T-helper 17 cell (primary cell): ENCODE measurements at regions not wholly inside any gene's neighbourhood (a gene's known extent, or its start where the extent isn't known, plus 50 kb on each side); places are given as distances from the start of the nearest gene placed in this dataset.
"Not testable (repeated sequence)": the region's sequence is repeated elsewhere in the genome, so short reads cannot be mapped to it uniquely, and the experiment has no call there.

Source experiments
- ATAC-seq: fragments of 150-1000 bp; cut with Tn5 transposase; 2 replicates; pipeline ENCODE4 v1.10.0; 2021; ENCODE audit warnings: mild to moderate bottlenecking, moderate library complexity
- DNase-seq, 3 donors: peaks; one replicate each; pipeline versions ENCODE4 v3.0.0 to v3.0.0-alpha.2; 2020 to 2021
- H3K9me3 ChIP-seq: one replicate; pipeline ENCODE4 v1.7.0; 2013; ENCODE audit warnings: low read length, mild to moderate bottlenecking; ENCODE audit not compliant: control insufficient read depth, poor library complexity, severe bottlenecking
- H3K27ac Mint-ChIP-seq: one replicate; pipeline ENCODE4 v1.8.0; 2022; ENCODE audit warnings: mild to moderate bottlenecking, moderate library complexity, mixed read lengths
- H3K27me3 Mint-ChIP-seq: one replicate; pipeline ENCODE4 v1.8.0; 2022; ENCODE audit warnings: mixed read lengths
- H3K36me3 Mint-ChIP-seq: one replicate; pipeline ENCODE4 v1.8.0; 2022; ENCODE audit warnings: low read depth, mixed read lengths
- H3K4me1 Mint-ChIP-seq: one replicate; pipeline ENCODE4 v1.8.0; 2022; ENCODE audit warnings: mild to moderate bottlenecking, mixed read lengths
- H3K4me3 Mint-ChIP-seq: one replicate; pipeline ENCODE4 v1.8.0; 2022; ENCODE audit warnings: mild to moderate bottlenecking, moderate library complexity, mixed read lengths

GRCh38 chr10:36769741-36770140 is 355.7 kb upstream of the ANKRD30A start:
- not testable (repeated sequence) for H3K4me3 Mint-ChIP-seq, ATAC-seq, H3K9me3 ChIP-seq, H3K27ac Mint-ChIP-seq, H3K27me3 Mint-ChIP-seq, DNase-seq, H3K36me3 Mint-ChIP-seq, H3K4me1 Mint-ChIP-seq

DNA sequence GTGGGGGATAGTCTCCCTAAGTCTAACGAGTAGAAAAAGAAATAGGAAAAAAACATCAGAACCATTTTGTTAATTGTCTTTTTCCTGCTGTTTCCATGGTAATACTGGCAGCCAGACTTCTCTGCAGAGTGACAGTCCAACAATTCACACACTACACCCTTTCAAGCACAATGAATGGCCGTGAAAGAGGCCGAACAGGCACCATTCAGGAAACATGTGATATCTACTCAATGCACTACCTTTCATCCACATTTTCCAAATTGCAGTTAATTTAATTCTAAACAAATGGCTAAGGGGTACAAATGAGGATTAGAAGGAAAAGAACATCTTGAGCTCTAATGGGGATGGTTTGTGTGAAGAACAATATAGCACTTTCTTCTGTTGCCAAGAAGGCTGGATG is 358.5 kb upstream of the ANKRD30A start:
- Mint-ChIP-seq H3K4me3 (no peak overlapping the region), H3K27ac (no peak overlapping the region), H3K36me3 (no peaks in the 10 kb centered on the region), H3K4me1 (no peaks in the 10 kb centered on the region), H3K27me3 (no peaks in the 10 kb centered on the region)
- ATAC-seq = no peak
- DNase-seq = no peak
- no peaks in the 10 kb centered on the region for H3K9me3 ChIP-seq

GRCh38 chr10:36766415-36766810 is 359.0 kb upstream of the ANKRD30A start:
- Mint-ChIP-seq H3K27ac (no peak overlapping the region), H3K4me1 (no peaks in the 10 kb centered on the region), H3K27me3 (no peaks in the 10 kb centered on the region), H3K4me3 (no peak overlapping the region), H3K36me3 (no peaks in the 10 kb centered on the region)
- ATAC-seq (no peak), DNase-seq (no peak)
- no peaks in the 10 kb centered on the region for H3K9me3 ChIP-seq

DNA sequence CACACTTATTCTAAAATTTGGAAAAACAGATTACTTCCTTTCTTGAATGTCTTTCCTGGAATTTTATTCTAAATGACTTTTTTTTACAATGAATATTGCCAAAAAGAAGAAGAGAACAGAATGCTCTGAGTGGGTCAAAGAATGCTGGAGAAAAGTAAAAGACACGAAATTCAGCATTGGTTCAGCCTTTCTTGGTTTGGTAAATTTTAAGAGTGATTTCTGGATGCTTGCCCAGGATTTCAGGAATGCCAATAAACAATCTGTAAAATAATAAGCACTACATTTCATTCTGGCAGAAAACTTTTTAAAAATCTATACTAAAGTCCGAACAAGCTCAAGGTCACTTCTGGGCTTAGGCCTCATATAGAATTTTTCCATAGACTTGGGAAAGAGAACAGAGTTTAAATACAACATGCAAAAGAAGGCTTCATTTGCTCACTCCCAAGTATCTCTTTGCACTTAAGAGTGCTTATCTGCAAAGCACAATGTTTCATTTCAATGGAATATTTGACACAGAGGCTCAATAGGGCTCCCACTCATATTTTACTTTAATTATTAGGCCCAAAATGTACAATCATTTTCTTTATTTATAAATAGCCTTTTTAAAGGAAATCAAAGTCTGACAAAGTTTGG is 359.5 kb upstream of the ANKRD30A start:
- ATAC-seq = no peak
- H3K27me3 Mint-ChIP-seq = no peaks in the 10 kb centered on the region
- no peaks in the 10 kb centered on the region for H3K4me1 Mint-ChIP-seq
- no peak for DNase-seq
- no peaks in the 10 kb centered on the region for H3K9me3 ChIP-seq
- H3K27ac Mint-ChIP-seq = no peak overlapping the region
- H3K4me3 Mint-ChIP-seq = no peak overlapping the region
- no peaks in the 10 kb centered on the region for H3K36me3 Mint-ChIP-seq

- H3K36me3 Mint-ChIP-seq = no peaks in the 10 kb centered on the region
- H3K9me3 ChIP-seq = no peaks in the 10 kb centered on the region
- no peaks in the 10 kb centered on the region for H3K4me1 Mint-ChIP-seq
- H3K27ac Mint-ChIP-seq = no peak overlapping the region
- no peaks in the 10 kb centered on the region for H3K27me3 Mint-ChIP-seq
- DNase-seq = no peak
- no peak for ATAC-seq
- no peak overlapping the region for H3K4me3 Mint-ChIP-seq
These were observed 360.6 kb upstream of the ANKRD30A start for GRCh38 chr10:36764823-36765222.

DNA sequence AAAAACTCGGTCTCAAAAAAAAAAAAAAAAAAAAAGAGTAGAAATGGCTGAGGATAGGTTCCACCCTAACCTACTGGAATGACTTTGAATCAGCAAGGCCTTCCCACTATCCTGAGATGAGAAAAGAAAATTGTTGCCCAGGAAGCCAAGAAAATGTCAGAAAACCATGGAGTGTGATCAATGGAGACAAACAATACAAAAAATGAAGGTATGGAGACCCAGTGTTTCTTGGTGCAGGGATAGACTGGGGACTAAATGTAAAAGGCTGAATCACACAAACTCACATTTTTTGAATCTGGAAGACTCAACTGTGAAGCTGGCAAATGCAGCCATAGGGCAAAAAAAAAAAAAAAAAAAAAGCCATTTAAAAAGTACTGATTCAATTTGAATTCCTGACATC is 364.3 kb upstream of the ANKRD30A start:
- Mint-ChIP-seq H3K36me3 (no peaks in the 10 kb centered on the region), H3K27me3 (no peaks in the 10 kb centered on the region), H3K27ac (no peak overlapping the region), H3K4me3 (no peak overlapping the region), H3K4me1 (no peaks in the 10 kb centered on the region)
- no peak for DNase-seq
- no peak for ATAC-seq
- H3K9me3 ChIP-seq = no peaks in the 10 kb centered on the region

GRCh38 chr10:36759141-36759805 is 366.1 kb upstream of the ANKRD30A start:
- no peaks in the 10 kb centered on the region for H3K27me3 Mint-ChIP-seq
- no peak overlapping the region for H3K27ac Mint-ChIP-seq
- DNase-seq = no peak
- no peaks in the 10 kb centered on the region for H3K36me3 Mint-ChIP-seq
- ATAC-seq = no peak
- H3K4me1 Mint-ChIP-seq = no peaks in the 10 kb centered on the region
- no peaks in the 10 kb centered on the region for H3K9me3 ChIP-seq
- H3K4me3 Mint-ChIP-seq = no peak overlapping the region

GRCh38 chr10:36748128-36748871 is 377.1 kb upstream of the ANKRD30A start:
- Mint-ChIP-seq H3K27ac (no peak overlapping the region), H3K4me1 (no peaks in the 10 kb centered on the region), H3K36me3 (no peaks in the 10 kb centered on the region), H3K27me3 (no peaks in the 10 kb centered on the region), H3K4me3 (no peak overlapping the region)
- ATAC-seq = no peak
- no peaks in the 10 kb centered on the region for H3K9me3 ChIP-seq
- DNase-seq = no peak

DNA sequence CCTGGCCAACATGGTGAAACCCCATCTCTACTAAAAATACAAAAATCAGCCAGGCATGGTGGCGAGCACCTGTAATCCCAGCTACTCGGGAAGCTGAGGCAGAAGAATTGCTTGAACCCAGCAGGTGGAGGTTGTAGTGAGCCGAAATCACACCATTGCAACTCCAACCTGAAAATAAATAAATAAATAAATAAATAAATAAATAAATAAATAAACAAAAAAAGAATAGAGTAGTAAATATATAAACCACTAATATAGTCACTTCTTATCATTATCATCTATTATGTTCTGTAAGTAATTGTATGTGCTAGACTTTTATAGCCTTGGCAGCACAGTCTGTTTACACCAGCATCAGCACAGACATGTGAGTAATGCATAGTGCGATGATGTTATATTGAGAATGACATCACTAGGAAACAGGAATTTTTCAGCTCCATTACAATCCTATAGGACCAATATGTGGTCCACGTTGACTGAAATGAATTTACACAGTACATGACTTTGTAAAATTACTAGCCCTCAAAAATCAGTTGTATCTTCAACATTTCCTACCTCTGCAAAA is 385.4 kb upstream of the ANKRD30A start:
- ATAC-seq = no peak
- Mint-ChIP-seq H3K4me3 (no peak overlapping the region), H3K27ac (no peak overlapping the region), H3K27me3 (no peaks in the 10 kb centered on the region), H3K4me1 (no peaks in the 10 kb centered on the region), H3K36me3 (no peaks in the 10 kb centered on the region)
- no peaks in the 10 kb centered on the region for H3K9me3 ChIP-seq
- no peak for DNase-seq

GRCh38 chr10:36738738-36739431 is 386.5 kb upstream of the ANKRD30A start:
- no peak for ATAC-seq
- no peak overlapping the region for H3K4me3 Mint-ChIP-seq
- H3K36me3 Mint-ChIP-seq = peaks cover 2% of the 10 kb centered on the region
- H3K9me3 ChIP-seq = no peaks in the 10 kb centered on the region
- no peak overlapping the region for H3K27ac Mint-ChIP-seq
- DNase-seq = no peak
- H3K4me1 Mint-ChIP-seq = no peaks in the 10 kb centered on the region
- H3K27me3 Mint-ChIP-seq = no peaks in the 10 kb centered on the region

GRCh38 chr10:36736311-36736710 is 389.1 kb upstream of the ANKRD30A start:
- H3K9me3 ChIP-seq = no peaks in the 10 kb centered on the region
- no peak for DNase-seq
- no peak overlapping the region for H3K4me3 Mint-ChIP-seq
- no peaks in the 10 kb centered on the region for H3K4me1 Mint-ChIP-seq
- H3K36me3 Mint-ChIP-seq = peaks cover 2% of the 10 kb centered on the region
- H3K27ac Mint-ChIP-seq = no peak overlapping the region
- no peak for ATAC-seq
- no peaks in the 10 kb centered on the region for H3K27me3 Mint-ChIP-seq

- H3K27me3 Mint-ChIP-seq = not testable (repeated sequence)
These were observed 390.8 kb upstream of the ANKRD30A start for GRCh38 chr10:36734590-36734989.

DNA sequence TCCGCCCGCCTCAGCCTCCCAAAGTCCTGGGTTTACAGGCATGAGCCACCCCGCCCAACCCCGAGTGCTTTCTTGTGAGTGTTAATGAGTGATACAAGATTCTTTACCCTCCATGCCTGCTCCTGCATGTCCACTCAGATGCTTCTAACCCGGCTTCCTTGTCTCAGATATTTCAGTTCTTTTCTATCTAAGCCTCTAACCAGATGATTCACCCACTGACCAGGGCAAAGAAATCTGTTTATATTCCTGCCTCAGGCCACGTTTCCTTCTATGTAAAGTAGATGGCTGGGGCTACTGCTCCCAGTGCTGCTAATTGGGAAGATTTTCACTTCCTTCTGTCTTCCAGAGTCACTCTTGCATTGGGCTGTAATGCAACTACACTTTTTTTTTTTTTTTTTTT is 395.1 kb upstream of the ANKRD30A start:
- DNase-seq (no peak), ATAC-seq (no peak)
- H3K27me3 Mint-ChIP-seq = no peaks in the 10 kb centered on the region
- H3K27ac Mint-ChIP-seq = no peak overlapping the region
- H3K36me3 Mint-ChIP-seq = peaks cover 2% of the 10 kb centered on the region
- H3K4me1 Mint-ChIP-seq = no peaks in the 10 kb centered on the region
- no peak overlapping the region for H3K4me3 Mint-ChIP-seq
- no peaks in the 10 kb centered on the region for H3K9me3 ChIP-seq

More at GRCh38 chr10:36734590-36734989, 390.8 kb upstream of the ANKRD30A start:
- not testable (repeated sequence) for DNase-seq, H3K9me3 ChIP-seq, H3K27ac Mint-ChIP-seq, ATAC-seq, H3K4me3 Mint-ChIP-seq, H3K4me1 Mint-ChIP-seq, H3K36me3 Mint-ChIP-seq
